ENCODE measurements at regions not wholly inside any gene's neighbourhood (a gene's known extent, or its start where the extent isn't known, plus 50 kb on each side); places are given as distances from the start of the nearest gene placed in this dataset.

- TF ChIP-seq FOXM1 (IDR thresholded peaks at IDR 0.05; ENCODE audit: borderline replicate concordance): no peak
- no peak for TF ChIP-seq NFRKB (IDR thresholded peaks at IDR 0.05)
- no peak for TF ChIP-seq FOXK2 (IDR thresholded peaks at IDR 0.05)
- no peak for TF ChIP-seq BHLHE40 (IDR thresholded peaks at IDR 0.05; ENCODE audit: borderline replicate concordance)
- TF ChIP-seq SUZ12 (IDR thresholded peaks at IDR 0.05): no peak
- no peak for TF ChIP-seq SP1 (IDR thresholded peaks at IDR 0.05)
- no peak for TF ChIP-seq L3MBTL2 (conservative IDR thresholded peaks at IDR 0.05)
- no peak for TF ChIP-seq CTBP1 (IDR thresholded peaks at IDR 0.05; ENCODE audit: borderline replicate concordance)
- no peak for TF ChIP-seq HDGF (IDR thresholded peaks at IDR 0.05; ENCODE audit: borderline replicate concordance)
- no peak for TF ChIP-seq ZNF384 (IDR thresholded peaks at IDR 0.05)
- TF ChIP-seq TARDBP (IDR thresholded peaks at IDR 0.05): no peak
- no peak for TF ChIP-seq ARNT (IDR thresholded peaks at IDR 0.05)
- no peak for TF ChIP-seq PKNOX1 (IDR thresholded peaks at IDR 0.05)
- no peak for TF ChIP-seq ELF4 (IDR thresholded peaks at IDR 0.05)
Observed at GRCh38 chr13:80548915-80549314, 208.0 kb upstream of the SPRY2 start.
